ENCODE measurements at regions not wholly inside any gene's neighbourhood (a gene's known extent, or its start where the extent isn't known, plus 50 kb on each side); places are given as distances from the start of the nearest gene placed in this dataset.

DNA sequence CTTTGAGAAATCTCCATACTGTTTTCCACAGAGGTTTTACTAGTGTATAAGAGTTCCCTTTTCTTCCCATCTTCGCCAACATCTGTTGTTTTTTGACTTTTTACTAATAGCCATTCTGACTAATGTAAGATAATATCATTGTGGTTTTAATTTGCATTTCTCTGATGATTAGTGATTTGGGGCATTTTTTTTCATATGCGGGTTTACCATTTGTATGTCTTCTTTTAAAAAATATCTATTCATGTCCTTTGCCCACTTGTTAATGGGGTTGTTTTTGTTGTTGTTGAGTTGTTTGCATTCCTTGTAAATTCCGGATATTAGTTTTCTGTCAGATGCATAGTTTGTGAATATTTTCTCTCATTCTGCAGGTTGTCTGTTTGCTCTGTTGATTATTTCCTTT lies 167.1 kb downstream of the PRL start:
- Histone ChIP-seq H3K4me3 (ENCODE audit: low read depth in 2 of 2, low read length in 1 of 2) (no peak overlapping the region), H3F3A (replicated peaks; ENCODE audit: insufficient read depth) (no peaks in the 10 kb centered on the region), H2AFZ (ENCODE audit: low read depth) (no peak overlapping the region), H3K4me2 (no peak overlapping the region), H3K9ac (no peak overlapping the region), H3K27ac (ENCODE audit: low read depth in 2 of 2, low read length in 1 of 2) (no peak overlapping the region), H3K9me2 (no peaks in the 10 kb centered on the region), H4K20me1 (ENCODE audit: insufficient read depth) (no peaks in the 10 kb centered on the region), H3K36me3 (replicated peaks in 1 of 2; ENCODE audit: control insufficient read depth in 1 of 2, insufficient read depth in 2 of 2, low read length in 1 of 2) (peaks cover 0 to 19% of the 10 kb centered on the region in 2 experiments), H3K4me1 (ENCODE audit: control insufficient read depth in 1 of 2, insufficient read depth in 2 of 2, low read depth in 1 of 2, low read length in 1 of 2) (no peaks in the 10 kb centered on the region), H3K9me3 (peaks cover 11% of the 10 kb centered on the region; the same call in 1 of the 2 replicates), H3K79me2 (ENCODE audit: insufficient read depth) (no peaks in the 10 kb centered on the region), H3K27me3 (ENCODE audit: insufficient read depth) (no peaks in the 10 kb centered on the region)
- CTCF ChIA-PET, result no interaction called here
- POLR2A ChIA-PET, result no interaction called here
- no peak for TF ChIP-seq POLR2AphosphoS5 (IDR thresholded peaks at IDR 0.05; ENCODE audit: low read depth, low read length)
- TF ChIP-seq FOSL2 (IDR thresholded peaks at IDR 0.05; ENCODE audit: borderline replicate concordance, low read depth), result no peak
- TF ChIP-seq EP300 (IDR thresholded peaks at IDR 0.05; ENCODE audit: borderline replicate concordance in 1 of 2, low read depth in 1 of 2, low read length in 1 of 2), result no peak
- TF ChIP-seq RFX5 (IDR thresholded peaks at IDR 0.05; ENCODE audit: low read length), result no peak
- TF ChIP-seq, protein P1, sequence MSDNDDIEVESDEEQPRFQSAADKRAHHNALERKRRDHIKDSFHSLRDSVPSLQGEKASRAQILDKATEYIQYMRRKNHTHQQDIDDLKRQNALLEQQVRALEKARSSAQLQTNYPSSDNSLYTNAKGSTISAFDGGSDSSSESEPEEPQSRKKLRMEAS (IDR thresholded peaks at IDR 0.05; ENCODE audit: low read depth), result no peak
- TF ChIP-seq NRF1 (IDR thresholded peaks at IDR 0.05; ENCODE audit: low read depth, low read length), result no peak
- no peak for TF ChIP-seq MXI1 (IDR thresholded peaks at IDR 0.05; ENCODE audit: low read depth, low read length)
- TF ChIP-seq SIN3A (IDR thresholded peaks at IDR 0.05; ENCODE audit: borderline replicate concordance, low read depth, low read length), result no peak
- 92% methylated on average over 3 of the region's 3 CpGs for WGBS (ENCODE audit: low lambda C conversion rate)
- no peak for DNase-seq

DNA sequence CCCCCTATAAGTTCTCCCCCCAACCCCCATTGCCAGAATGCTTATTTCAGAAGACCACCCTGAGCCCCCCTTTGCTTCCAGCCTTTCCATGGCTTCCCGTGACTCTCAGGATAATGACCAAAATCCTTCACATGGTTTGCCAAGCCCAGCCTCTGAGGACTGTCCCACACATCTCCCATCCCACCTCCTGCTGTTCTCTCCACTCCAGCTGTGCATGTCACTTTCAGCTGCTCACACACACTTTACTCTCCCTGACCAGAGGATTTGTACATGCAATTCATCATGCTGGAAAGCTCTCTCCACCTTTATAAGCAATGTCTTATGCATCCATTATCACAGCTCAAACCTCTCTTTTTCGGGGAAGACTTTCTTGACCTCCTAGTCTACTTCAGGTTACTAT lies 164.2 kb downstream of the PRL start:
- Histone ChIP-seq H3K4me3 (ENCODE audit: low read depth in 2 of 2, low read length in 1 of 2) (no peak overlapping the region), H2AFZ (ENCODE audit: low read depth) (no peak overlapping the region), H3K4me2 (no peak overlapping the region), H3F3A (replicated peaks; ENCODE audit: insufficient read depth) (no peaks in the 10 kb centered on the region), H3K9ac (no peak overlapping the region), H3K9me3 (peaks cover 7% of the 10 kb centered on the region; the same call in 1 of the 2 replicates), H3K27me3 (ENCODE audit: insufficient read depth) (no peaks in the 10 kb centered on the region), H3K36me3 (replicated peaks in 1 of 2; ENCODE audit: control insufficient read depth in 1 of 2, insufficient read depth in 2 of 2, low read length in 1 of 2) (peaks cover 3 to 7% of the 10 kb centered on the region in 2 experiments), H3K27ac (ENCODE audit: low read depth in 2 of 2, low read length in 1 of 2) (no peak overlapping the region), H3K79me2 (ENCODE audit: insufficient read depth) (no peaks in the 10 kb centered on the region), H3K4me1 (ENCODE audit: control insufficient read depth in 1 of 2, insufficient read depth in 2 of 2, low read depth in 1 of 2, low read length in 1 of 2) (peaks cover 0 to under 1% of the 10 kb centered on the region in 2 experiments; a peak in 2 of 4 replicates), H3K9me2 (no peaks in the 10 kb centered on the region), H4K20me1 (ENCODE audit: insufficient read depth) (no peaks in the 10 kb centered on the region)
- ChIA-PET POLR2A (no interaction called here), CTCF (no interaction called here)
- no peak for TF ChIP-seq TAF1 (IDR thresholded peaks at IDR 0.05; ENCODE audit: borderline replicate concordance, low read depth, low read length)
- TF ChIP-seq JUND (IDR thresholded peaks at IDR 0.05), result no peak
- TF ChIP-seq, protein P2, sequence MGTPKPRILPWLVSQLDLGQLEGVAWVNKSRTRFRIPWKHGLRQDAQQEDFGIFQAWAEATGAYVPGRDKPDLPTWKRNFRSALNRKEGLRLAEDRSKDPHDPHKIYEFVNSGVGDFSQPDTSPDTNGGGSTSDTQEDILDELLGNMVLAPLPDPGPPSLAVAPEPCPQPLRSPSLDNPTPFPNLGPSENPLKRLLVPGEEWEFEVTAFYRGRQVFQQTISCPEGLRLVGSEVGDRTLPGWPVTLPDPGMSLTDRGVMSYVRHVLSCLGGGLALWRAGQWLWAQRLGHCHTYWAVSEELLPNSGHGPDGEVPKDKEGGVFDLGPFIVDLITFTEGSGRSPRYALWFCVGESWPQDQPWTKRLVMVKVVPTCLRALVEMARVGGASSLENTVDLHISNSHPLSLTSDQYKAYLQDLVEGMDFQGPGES (IDR thresholded peaks at IDR 0.05; ENCODE audit: low read depth, low read length), result no peak
- no peak for TF ChIP-seq NRF1 (IDR thresholded peaks at IDR 0.05; ENCODE audit: low read depth, low read length)
- no peak for DNase-seq
- 88% methylated on average over 2 of the region's 2 CpGs for WGBS (ENCODE audit: low lambda C conversion rate)

DNA sequence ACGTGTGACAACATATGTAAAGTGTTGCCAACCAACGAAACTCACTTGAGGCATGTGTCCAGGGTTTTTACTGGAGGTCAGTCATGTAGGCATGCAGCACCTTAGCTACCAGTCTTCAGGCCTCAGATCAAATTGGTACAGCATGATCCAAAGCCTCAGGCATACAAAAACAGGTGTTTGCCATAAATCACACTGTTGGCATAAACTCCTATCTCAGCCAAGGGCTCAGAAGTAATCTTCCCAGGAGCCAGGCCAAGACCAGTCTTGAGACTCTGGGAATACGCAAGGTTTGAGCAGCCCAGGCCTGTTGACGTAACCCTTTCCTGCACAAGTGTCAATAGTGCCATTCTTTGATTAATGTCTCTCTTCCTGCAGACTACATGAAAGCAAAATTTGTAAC lies 163.5 kb downstream of the PRL start:
- no peaks in the 10 kb centered on the region for H4K20me1 ChIP-seq (ENCODE audit: insufficient read depth)
- no peaks in the 10 kb centered on the region for H3K79me2 ChIP-seq (ENCODE audit: insufficient read depth)
- no peak overlapping the region for H3K4me2 ChIP-seq
- WGBS (ENCODE audit: low lambda C conversion rate), result 88% methylated on average over 4 of the region's 4 CpGs
- no peak for DNase-seq
- no peak overlapping the region for H3K9ac ChIP-seq
- ChIA-PET CTCF (interaction anchor here (0.6 kb wide), 1 partner anchor 1530 kb away, joined by 4 read pairs; no protein-coding TSS in a partner anchor), POLR2A (no interaction called here)
- H3K9me2 ChIP-seq, result no peaks in the 10 kb centered on the region
- H3K36me3 ChIP-seq (replicated peaks in 1 of 2; ENCODE audit: control insufficient read depth in 1 of 2, insufficient read depth in 2 of 2, low read length in 1 of 2), result peaks cover 3 to 4% of the 10 kb centered on the region in 2 experiments
- H3K27me3 ChIP-seq (ENCODE audit: insufficient read depth), result no peaks in the 10 kb centered on the region
- no peaks in the 10 kb centered on the region for H3F3A ChIP-seq (replicated peaks; ENCODE audit: insufficient read depth)
- peaks cover 0 to 2% of the 10 kb centered on the region in 2 experiments; a peak in 2 of 4 replicates for H3K4me1 ChIP-seq (ENCODE audit: control insufficient read depth in 1 of 2, insufficient read depth in 2 of 2, low read depth in 1 of 2, low read length in 1 of 2)
- H3K9me3 ChIP-seq, result peaks cover 7% of the 10 kb centered on the region; the same call in 1 of the 2 replicates
- H2AFZ ChIP-seq (ENCODE audit: low read depth), result no peak overlapping the region
- TF ChIP-seq TCF12 (IDR thresholded peaks at IDR 0.05) (no peak), GABPA (IDR thresholded peaks at IDR 0.05; ENCODE audit: low read depth) (no peak), MEF2A (IDR thresholded peaks at IDR 0.05; ENCODE audit: borderline replicate concordance, low read depth) (no peak), SIN3A (IDR thresholded peaks at IDR 0.05; ENCODE audit: borderline replicate concordance, low read depth, low read length) (no peak), FOXJ3 (CRISPR knock-in tag; IDR thresholded peaks at IDR 0.05) (no peak), NRF1 (IDR thresholded peaks at IDR 0.05; ENCODE audit: low read depth, low read length) (no peak), RFX5 (IDR thresholded peaks at IDR 0.05; ENCODE audit: low read length) (no peak), MXI1 (IDR thresholded peaks at IDR 0.05; ENCODE audit: low read depth, low read length) (no peak), RXRA (IDR thresholded peaks at IDR 0.05; ENCODE audit: borderline replicate concordance, low read depth) (no peak), GATA2 (CRISPR knock-in tag; IDR thresholded peaks at IDR 0.05) (no peak), TAF1 (IDR thresholded peaks at IDR 0.05; ENCODE audit: borderline replicate concordance, low read depth, low read length) (no peak)
- TF ChIP-seq, protein P3, sequence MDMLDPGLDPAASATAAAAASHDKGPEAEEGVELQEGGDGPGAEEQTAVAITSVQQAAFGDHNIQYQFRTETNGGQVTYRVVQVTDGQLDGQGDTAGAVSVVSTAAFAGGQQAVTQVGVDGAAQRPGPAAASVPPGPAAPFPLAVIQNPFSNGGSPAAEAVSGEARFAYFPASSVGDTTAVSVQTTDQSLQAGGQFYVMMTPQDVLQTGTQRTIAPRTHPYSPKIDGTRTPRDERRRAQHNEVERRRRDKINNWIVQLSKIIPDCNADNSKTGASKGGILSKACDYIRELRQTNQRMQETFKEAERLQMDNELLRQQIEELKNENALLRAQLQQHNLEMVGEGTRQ (IDR thresholded peaks at IDR 0.05; ENCODE audit: borderline replicate concordance, low read depth, low read length), result no peak
- TF ChIP-seq, protein P1 (IDR thresholded peaks at IDR 0.05; ENCODE audit: low read depth), result no peak
- TF ChIP-seq, protein P4, sequence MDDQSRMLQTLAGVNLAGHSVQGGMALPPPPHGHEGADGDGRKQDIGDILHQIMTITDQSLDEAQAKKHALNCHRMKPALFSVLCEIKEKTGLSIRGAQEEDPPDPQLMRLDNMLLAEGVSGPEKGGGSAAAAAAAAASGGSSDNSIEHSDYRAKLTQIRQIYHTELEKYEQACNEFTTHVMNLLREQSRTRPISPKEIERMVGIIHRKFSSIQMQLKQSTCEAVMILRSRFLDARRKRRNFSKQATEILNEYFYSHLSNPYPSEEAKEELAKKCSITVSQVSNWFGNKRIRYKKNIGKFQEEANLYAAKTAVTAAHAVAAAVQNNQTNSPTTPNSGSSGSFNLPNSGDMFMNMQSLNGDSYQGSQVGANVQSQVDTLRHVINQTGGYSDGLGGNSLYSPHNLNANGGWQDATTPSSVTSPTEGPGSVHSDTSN (IDR thresholded peaks at IDR 0.05), result no peak
- H3K4me3 ChIP-seq (ENCODE audit: low read depth in 2 of 2, low read length in 1 of 2), result no peak overlapping the region; a peak in 1 of 4 replicates
- no peak overlapping the region for H3K27ac ChIP-seq (ENCODE audit: low read depth in 2 of 2, low read length in 1 of 2)
